Kasumi-1 (cell line): ENCODE measurements at regions not wholly inside any gene's neighbourhood (a gene's known extent, or its start where the extent isn't known, plus 50 kb on each side); places are given as distances from the start of the nearest gene placed in this dataset.
"Not testable (repeated sequence)": the region's sequence is repeated elsewhere in the genome, so short reads cannot be mapped to it uniquely, and the experiment has no call there.

Source experiments
- DNase-seq, 2 experiments: peaks; one replicate each; lab custom pipeline; 2025; lab: John Stamatoyannopoulos, UW

DNA sequence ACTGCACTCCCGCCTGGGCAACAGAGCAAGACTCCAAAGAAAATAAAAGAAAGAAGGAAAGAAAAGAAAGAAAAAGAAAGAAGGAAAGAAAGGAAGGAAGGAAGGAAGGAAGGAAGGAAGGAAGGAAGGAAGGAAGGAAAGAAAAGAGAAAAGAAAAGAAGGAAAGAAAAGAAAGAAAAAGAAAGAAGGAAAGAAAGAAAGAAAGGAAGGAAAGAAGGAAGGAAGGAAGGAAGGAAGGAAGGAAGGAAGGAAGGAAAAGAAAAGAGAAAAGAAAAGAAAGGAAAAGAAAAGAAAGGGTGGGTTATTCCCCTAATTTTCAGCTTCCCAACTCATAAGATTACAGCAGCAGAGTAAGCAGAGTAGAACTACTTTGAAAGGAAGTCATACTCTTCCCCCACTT, 64.4 kb downstream of the TMEM200C start:
- not testable (repeated sequence) for DNase-seq

DNA sequence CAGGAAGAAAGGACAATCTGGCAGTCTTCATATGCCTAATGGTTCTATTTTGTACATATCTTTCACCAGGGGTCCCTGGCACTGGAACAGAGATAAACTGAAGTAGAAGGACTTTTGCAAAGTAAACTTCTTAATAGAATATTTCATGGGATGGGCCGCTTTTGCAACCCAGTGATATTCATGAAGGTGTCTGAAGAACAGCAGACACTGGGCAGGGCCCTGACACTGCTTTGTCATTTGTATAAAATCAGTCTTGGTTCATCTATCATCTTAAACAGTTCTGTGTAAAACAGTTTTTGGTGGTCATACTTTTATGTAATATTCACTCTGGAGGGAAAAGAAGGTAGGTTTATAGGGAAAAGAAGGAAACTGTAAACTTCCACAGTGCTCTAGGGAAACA, 66.4 kb downstream of the TMEM200C start:
- no peak for DNase-seq

DNA sequence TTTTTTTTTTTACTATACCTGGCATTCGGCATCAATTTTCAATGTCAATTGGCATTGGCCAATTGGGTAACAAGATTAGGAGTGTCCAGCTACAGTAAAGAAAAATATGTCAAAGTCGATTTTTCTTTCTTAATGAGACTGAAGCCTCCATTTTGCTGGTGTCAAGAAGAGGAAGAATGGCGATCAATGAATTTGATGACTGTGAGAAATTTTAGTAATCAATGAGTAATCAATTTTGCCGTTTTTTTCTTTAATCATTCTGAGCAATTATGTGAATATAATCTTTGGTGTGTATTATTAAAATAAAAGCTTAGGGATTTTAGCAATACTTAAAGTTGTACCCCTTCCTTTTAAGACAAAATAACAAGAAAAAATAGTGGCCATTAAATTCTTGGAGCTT, 69.7 kb downstream of the TMEM200C start:
- DNase-seq, result no peak

DNA sequence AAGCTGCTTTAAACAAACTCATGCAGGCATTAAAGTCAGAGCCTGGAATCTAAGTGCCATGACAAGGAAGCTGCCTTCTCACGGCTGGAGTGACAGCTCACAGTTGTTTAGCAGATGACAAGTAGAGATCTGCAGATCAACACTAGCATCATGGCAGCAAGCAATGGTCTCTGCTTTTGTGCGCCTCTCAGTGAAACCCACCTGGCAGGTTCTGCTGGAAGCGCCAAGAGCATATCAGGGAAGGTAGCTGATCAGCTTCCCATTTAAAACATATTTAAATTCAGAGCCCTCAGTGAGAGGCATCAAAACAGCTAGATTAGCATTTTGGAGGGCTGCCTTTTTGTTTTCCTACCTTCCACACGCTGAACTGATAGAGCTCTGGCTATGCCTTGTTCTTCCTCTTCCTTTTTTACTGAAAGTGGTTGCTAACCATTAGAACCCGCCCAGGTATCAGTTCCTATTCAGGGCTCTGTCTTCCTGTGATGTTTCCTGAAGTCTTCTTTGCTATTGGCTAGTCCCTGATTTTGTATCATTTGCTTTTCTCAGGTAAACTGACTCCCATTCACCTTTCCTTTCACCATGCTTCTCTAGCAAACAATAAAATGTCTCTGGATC, 70.8 kb downstream of the TMEM200C start:
- no peak for DNase-seq

DNA sequence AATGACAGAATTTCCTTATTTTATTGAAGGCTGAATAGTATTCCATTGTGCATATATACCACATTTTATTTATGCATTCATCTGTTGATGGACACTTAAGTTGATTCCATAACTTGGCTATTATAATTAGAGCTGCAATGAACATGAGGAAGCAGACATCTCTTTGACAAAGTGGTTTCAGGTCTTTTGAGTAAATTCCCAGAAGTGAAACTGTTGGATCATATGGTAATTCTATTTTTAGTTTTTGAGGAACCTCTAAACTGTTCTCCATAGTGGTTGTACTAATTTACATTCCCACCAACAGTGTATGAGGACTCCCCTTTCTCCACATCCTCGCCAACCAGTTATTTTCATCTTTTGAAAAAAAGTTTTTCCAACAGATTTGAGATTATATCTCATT, 77.5 kb downstream of the TMEM200C start:
- DNase-seq, result no peak

DNA sequence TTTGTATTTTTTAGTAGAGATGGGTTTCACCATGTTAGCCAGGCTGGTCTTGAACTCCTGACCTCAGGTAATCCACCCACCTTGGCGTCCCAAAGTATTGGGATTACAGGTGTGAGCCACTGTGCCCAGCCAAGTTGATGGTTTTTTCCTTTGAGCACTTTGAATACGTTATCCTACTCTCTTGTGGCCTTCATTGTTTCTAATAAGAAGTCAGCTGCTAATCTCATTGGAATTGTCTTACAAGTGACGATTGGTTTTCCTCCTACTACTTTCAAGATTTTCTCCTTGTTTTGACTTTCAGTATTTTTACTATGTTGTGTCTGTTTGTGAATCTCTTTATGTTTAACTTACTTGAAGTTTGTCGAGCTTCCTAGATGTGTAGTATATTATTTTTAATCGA, 88.5 kb downstream of the TMEM200C start:
- DNase-seq, result no peak

DNA sequence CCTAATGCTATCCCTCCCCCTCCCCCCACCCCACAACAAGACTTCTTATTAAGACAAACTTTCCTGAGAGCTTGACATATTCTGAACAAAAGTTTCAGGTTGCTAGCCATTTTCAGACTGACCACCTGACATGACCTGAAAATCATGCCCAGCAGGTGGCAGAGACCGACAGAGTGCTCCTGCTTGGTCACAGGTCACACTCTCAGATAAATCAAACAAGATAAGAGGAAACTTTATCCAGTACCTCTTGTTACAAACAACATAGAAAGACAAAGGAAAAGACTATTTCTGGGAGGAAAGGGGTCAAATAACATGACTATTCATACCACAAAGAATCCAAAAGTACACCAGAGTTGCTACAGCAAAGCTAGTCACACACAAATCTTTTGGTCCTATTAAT, 107.4 kb downstream of the TMEM200C start:
- no peak for DNase-seq

DNA sequence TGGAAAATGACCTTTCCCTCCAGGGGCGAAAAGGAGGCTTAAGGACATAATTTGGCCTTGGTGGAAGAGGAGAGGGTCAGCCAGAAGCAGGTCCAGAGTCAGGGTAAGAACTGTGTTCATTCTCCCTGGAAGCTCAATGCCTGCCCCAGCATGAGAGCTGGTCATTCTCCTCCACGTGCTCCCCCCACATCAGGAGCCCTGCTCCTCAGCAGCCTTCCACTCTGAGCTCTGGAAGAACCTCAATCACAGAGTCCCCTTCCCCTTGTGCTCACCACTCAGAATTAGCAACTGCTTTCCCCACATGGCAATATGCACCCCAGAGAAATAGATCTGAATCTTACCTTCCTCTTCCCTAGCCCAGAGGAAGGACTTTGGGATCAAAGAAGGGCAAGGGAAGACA, 115.4 kb downstream of the TMEM200C start:
- no peak for DNase-seq

DNA sequence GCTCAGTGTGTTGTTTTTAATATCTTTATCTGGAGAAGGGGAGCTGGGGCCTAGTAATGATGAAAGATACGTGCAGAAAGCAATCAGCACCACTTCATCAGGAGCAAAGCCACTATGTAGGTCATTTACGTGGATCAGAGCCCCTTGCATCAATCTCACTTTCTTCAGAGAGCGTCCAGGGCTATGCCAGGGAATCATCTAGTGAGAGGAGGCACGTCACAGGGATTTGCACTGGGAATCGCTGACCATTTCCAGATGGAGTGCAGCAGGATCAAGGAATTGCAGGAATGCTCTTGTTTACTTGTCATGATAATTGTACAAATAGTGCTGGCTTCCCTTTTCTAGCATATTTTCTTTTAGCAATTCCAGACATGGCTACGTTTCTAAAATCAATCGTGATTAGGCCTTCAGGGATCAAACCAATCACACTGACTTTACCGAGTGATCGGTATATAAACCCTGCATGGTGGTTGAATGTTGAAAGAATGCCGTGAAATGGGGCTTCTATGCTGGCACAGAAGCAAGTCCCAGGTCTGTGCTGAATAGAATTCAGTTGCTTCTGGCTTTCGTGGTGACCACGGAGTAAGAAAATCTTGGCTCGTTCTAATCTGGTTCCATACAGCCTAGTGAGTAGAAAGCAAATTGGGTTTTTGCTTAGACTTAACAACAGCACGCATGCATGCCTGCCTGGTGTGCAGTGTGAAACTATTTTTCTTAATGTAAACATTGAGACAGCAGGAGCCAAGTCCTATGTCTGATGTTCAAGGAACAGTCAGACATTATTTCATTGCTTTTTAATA, 122.8 kb downstream of the TMEM200C start:
- DNase-seq, result no peak

DNA sequence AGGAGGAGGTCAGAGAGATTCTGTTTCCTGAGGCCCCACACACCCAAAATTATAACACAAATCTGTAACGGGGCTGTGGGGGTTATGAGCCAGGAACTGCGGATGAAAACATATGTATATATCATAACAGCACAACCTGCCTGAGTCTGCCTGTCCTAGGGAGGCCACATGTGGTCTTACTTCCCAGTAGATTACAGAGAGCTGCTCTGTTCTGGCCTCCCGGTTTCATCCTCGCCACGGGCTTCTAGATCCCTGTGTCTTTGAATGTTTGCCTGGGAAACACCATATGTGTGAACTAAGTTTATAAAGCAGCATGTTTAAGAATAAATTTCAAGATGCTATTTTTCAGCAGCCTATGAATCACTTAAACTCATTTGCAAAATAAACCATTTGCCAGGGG, 124.0 kb downstream of the TMEM200C start:
- no peak for DNase-seq

DNA sequence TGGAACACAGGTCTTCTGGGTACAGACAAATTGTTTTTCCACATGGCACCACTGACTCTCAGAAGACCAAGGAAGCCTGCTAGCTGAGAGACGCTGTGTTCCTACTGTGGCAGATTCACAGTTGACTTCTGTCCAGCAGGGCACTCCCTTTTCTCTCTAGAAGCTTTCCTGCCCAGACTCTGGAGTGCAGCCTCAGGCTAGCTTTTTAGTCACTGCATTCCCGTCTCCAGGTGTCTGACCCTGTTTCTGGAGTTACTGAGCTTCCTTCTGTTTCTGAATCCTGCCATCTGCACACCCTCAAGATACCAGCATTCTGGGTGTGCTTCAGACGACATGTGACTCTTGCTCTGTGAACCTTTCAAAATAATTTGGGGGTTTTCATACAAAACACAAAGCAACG, 125.1 kb downstream of the TMEM200C start:
- DNase-seq, result no peak

DNA sequence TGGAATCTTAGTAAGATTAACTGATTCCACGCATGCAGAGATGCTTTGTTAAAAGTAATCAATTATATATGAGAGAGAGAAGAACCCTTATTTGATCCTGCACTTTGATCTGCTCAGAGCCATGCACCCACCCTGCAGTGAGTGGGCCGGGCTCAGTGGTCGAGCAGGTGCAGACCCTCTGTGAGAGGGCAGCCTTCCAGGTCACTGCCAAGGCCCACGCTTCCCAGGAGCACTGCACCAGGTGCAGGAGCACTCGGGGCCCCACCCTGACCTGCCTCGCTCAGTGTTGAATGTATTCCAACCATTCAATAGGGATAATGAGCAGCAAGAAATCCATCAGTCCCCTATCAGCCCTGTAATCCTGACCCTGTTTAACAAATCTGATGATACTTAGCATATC, 126.9 kb downstream of the TMEM200C start:
- DNase-seq, result no peak

DNA sequence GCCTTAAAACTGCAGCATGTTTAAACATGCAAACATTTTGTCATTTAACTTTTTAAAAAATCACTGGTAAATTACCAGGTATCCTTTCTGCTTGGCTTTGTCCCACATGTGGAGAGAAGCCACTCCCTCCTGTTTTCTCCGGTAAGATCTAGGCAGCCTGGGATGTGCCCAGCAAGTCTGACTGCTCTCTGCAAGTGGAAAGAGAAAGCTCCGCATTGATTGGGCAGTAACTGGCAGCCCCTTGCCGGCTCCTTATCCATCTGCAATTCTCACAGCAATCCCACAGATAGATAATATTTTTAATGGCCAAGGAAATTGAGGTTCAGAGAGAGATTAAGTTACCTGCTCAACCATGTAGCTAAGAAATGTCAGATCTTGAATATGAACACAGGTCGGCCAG, 136.1 kb downstream of the TMEM200C start:
- DNase-seq, result no peak

DNA sequence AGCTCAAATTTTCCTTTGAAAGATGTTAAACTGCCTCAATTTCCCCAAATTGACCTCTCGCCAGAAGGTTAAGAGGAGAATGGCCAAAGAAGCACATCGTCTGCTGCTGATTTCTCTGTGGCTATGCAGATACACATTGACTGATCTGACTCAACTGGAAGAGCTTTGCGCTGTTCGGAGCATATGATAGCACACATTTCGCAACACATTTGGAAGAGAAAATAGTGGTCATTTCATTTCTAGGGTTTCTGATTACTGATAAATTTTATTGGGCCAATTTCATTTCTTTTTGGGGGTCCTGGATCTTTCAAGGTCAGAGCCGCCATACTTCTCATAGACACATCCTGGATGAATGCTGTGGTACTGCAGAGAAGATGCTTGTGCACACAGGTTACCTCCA, 138.5 kb downstream of the TMEM200C start:
- DNase-seq, result no peak

DNA sequence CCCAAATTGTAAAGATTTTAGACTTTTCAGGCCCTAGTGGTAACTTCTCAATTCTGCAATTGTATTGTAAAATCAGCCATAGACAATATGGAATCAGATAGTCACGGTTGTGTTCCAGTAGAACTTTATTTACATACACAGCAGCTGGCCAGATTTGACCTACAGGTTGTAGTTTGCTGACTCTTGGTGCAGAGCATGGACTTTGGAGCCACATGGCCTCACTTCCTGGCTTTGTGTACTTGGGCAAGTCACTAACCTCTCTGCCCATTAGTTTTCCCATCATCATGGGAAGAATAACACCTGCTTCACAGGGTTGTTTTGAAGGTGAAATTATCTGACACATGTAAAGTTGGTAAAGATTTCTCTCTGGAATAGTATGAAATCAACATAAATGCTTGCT, 147.6 kb downstream of the TMEM200C start:
- DNase-seq, result no peak

DNA sequence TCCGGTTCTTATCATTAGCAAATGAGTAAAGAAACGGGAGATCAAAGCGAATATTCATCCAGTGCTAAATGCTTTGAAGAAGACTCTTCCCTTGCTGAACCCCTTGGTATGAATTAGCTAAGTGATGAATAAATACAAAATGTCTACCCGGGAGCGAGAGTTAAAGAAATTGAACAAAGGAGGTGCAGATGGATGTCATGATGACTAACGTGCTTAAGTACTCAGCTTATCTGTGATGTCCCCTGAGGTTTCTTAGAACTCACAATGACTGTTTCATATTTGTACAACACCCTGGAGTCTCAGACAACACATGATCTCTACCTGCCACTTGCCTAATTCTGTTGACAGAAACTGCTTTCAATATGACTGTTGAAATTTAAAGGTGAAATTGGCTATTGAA, 148.5 kb downstream of the TMEM200C start:
- no peak for DNase-seq

DNA sequence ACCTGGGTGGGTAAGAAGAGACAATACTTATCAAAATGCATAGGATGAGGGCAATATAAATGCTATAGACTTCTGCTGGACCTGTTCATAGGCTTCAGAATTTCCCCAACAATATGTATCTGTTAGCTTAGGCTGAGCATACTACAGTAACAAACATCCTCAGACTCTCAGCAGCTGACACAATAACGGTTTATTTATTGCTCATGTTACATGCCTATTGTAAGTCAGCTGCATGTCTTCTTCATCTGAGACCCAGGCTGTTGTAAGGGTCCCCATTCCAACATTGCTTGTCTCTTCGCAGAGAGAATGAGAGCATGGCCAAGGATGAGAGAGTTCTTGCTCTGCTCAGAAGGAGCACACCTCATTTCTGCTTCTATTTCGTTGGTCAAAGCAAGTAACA, 150.7 kb downstream of the TMEM200C start:
- no peak for DNase-seq

DNA sequence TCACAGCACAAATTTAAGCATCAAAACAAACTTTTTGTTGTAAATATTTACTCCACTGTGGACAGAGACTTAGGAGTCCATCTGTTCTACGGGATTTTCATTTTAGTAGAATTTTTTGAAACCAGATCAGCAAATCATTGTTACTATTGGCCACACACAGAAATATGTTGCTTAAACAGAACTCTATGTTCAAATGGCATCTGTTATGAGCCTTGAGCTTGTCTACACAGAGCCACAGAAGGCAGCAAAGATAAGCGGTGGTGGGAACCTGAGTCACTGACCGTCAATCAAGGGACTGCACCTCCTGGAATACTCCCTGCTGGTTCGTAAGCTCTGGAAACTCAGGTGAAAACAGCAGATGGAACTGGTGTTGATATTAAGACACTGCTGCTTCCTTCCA, 156.8 kb downstream of the TMEM200C start:
- no peak for DNase-seq

DNA sequence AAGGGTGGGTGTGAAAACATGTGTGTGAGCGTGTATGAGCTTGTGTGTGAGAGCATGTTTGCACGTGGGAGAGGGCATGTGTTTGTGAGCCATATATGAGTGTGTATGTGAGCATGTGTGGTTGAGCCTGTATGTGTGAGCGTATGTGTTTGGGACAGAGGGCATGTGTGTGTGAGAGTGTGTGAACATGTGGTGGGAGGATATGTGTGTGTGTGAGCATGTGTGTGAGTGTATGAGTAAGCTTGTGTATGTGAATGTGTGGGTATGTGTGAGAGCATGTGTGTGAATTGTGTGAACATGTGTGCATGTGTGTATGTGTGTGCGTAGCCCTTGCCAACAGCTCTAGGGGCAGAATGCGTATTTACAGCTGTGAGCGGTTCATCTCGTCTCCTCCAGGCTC, 163.0 kb downstream of the TMEM200C start:
- no peak for DNase-seq

DNA sequence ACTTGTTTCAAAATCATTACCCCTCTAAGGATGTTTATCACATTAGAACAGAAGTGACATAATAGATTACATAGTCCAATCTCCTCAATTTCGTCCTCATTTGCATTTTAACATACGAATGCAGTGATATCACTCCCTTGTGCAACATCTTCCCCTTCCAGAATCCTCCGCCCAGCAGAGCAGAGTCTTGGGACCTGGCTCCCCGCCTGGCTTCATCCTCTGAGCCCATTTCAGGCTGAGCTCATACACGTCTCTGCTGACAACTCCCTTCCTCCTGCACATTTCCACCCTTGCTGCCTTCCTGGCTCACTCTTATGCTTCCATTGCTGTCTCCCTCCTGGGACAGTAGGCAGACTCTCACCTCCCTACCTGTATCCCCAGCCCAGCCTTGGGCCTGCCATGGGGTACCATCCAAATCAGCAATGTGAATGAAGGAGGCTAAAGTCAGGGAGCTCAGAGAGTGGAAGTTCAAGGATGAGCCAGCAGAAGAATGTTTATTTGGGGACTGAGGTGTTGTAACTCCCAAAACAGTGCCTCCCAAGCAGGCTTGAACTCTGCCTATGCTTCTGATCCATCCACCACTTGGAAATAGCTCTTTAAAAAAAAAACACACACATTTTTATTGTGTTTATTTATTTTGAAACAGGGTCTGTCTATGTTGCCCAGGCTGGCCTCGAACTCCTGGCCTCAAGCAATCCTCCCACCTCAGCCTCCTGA, 165.2 kb downstream of the TMEM200C start:
- no peak for DNase-seq

DNA sequence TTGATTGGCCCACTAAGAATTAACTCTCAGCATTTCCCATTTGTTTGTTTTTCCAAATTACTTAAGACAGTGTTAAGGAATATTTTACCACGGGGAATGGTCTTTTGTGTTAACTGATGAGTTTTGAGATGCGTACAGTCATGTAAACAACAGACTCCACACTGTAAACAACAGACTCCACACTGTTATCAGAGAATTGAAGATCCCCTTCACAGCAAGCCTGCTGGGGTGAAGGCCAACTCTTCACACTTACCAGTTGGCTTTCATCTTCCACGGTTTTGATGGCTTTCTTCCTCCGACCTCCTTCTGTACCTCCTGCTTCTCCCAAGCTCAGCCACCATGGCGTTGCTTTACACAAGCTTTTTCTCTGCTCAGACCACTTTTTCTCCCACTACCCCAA, 166.8 kb downstream of the TMEM200C start:
- DNase-seq, result no peak

DNA sequence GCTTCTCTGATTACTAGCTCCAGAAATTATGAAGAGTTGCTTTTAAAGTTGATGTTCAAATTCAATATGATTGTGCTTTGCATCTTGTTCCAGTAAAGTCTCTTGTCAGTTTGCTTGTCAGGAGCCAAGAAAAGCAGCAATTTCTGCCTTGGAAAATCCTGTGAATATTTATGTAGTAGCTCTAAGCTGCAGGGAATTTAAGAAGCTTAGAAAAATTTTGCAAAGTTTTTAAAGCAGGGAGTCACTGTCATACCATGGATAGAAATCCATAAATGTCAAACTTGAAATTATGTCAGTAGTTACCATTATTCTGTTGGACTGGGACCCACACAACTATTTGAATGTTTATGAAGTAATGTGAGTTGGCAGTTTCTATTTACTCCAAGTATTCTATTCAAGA, 169.3 kb downstream of the TMEM200C start:
- DNase-seq, result no peak

DNA sequence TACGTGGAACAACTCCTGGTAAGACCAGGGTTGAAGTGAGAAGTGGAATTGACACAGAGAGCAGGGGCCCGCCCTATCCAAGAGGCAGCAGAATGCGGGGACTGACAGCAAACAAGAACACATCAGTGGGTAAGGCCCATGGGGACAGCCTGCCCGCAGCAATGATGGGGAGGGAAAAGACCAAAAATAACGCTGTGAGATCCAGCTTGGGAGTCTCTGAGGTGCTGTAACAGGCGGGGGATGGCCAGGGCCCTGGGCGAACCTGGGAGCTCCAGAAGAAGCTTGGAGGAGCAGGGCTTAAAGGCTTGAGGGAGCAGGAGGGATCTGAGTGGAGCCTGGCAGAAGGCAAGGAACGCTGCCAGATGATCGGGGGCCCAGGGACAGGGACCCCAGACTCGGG, 173.4 kb downstream of the TMEM200C start:
- no peak for DNase-seq
